Activated CD4-positive, CD25-positive, alpha-beta regulatory T cell treated with anti-CD3 and anti-CD28 coated beads, Interleukin-2, amount 50 U/mL, for 24 hours (primary cell): ENCODE measurements at regions not wholly inside any gene's neighbourhood (a gene's known extent, or its start where the extent isn't known, plus 50 kb on each side); places are given as distances from the start of the nearest gene placed in this dataset.

Source experiments
- ATAC-seq, 2 donors: fragments of 150-1000 bp; cut with Tn5 transposase; one replicate each; pipeline ENCODE4 v1.10.0; 2021; ENCODE audit warnings: mild to moderate bottlenecking in 1 of 2, moderate library complexity in 1 of 2

- no peak for ATAC-seq
These were observed 744.9 kb upstream of the SOX9 start for GRCh38 chr17:71375948-71376347.

- ATAC-seq: no peak
These were observed 743.9 kb upstream of the SOX9 start for GRCh38 chr17:71376933-71377332.

- no peak for ATAC-seq
These were observed 742.8 kb upstream of the SOX9 start for GRCh38 chr17:71378036-71378435.

GRCh38 chr17:71378741-71379140 lies 742.1 kb upstream of the SOX9 start:
- no peak for ATAC-seq

GRCh38 chr17:71379512-71379911 lies 741.3 kb upstream of the SOX9 start:
- ATAC-seq: no peak

- no peak for ATAC-seq
These were observed 740.3 kb upstream of the SOX9 start for GRCh38 chr17:71380535-71380934.

GRCh38 chr17:71380936-71381335 lies 739.9 kb upstream of the SOX9 start:
- ATAC-seq: no peak

- ATAC-seq: no peak
These were observed 737.7 kb upstream of the SOX9 start for GRCh38 chr17:71383091-71383490.

- ATAC-seq: no peak
These were observed 733.4 kb upstream of the SOX9 start for GRCh38 chr17:71387456-71387855.

GRCh38 chr17:71392715-71393567 lies 727.9 kb upstream of the SOX9 start:
- ATAC-seq: no peak

GRCh38 chr17:71395901-71396300 lies 724.9 kb upstream of the SOX9 start:
- no peak for ATAC-seq

- ATAC-seq: no peak
These were observed 724.1 kb upstream of the SOX9 start for GRCh38 chr17:71396711-71397110.

- ATAC-seq: no peak
These were observed 722.8 kb upstream of the SOX9 start for GRCh38 chr17:71398025-71398424.

GRCh38 chr17:71398800-71399219 lies 722.0 kb upstream of the SOX9 start:
- no peak for ATAC-seq

- ATAC-seq: no peak
These were observed 721.6 kb upstream of the SOX9 start for GRCh38 chr17:71399221-71399620.

- ATAC-seq: no peak
These were observed 721.2 kb upstream of the SOX9 start for GRCh38 chr17:71399649-71400048.

GRCh38 chr17:71402007-71402406 lies 718.8 kb upstream of the SOX9 start:
- ATAC-seq: no peak

- no peak for ATAC-seq
These were observed 718.1 kb upstream of the SOX9 start for GRCh38 chr17:71402661-71403141.

- ATAC-seq: no peak
These were observed 715.7 kb upstream of the SOX9 start for GRCh38 chr17:71405101-71405500.

GRCh38 chr17:71407981-71408380 lies 712.8 kb upstream of the SOX9 start:
- ATAC-seq: no peak

GRCh38 chr17:71409137-71409536 lies 711.7 kb upstream of the SOX9 start:
- no peak for ATAC-seq

- no peak for ATAC-seq
These were observed 711.1 kb upstream of the SOX9 start for GRCh38 chr17:71409712-71410111.

GRCh38 chr17:71412803-71413202 lies 708.0 kb upstream of the SOX9 start:
- no peak for ATAC-seq

- no peak for ATAC-seq
These were observed 706.9 kb upstream of the SOX9 start for GRCh38 chr17:71413935-71414334.

GRCh38 chr17:71417142-71417541 lies 703.7 kb upstream of the SOX9 start:
- ATAC-seq: no peak
